22Rv1 (cell line): ENCODE measurements at regions not wholly inside any gene's neighbourhood (a gene's known extent, or its start where the extent isn't known, plus 50 kb on each side); places are given as distances from the start of the nearest gene placed in this dataset.
A peak's percentile ranks its signal among the peaks of the same experiment; 100 is the strongest.

Experiments used
- H3K27ac ChIP-seq: fragments of 450-650 bp; 2 replicates; pipeline ENCODE4 v1.5.1; 2017
- CTCF ChIP-seq: fragments of 450-650 bp; IDR thresholded peaks from 2 replicates; pipeline ENCODE4 v1.5.1; 2017; ENCODE audit warnings: mild to moderate bottlenecking
- ZFX ChIP-seq: fragments of 450-650 bp; IDR thresholded peaks from 2 replicates; pipeline ENCODE4 v1.6.1; 2017; ENCODE audit warnings: antibody characterized with exemption, borderline replicate concordance

DNA sequence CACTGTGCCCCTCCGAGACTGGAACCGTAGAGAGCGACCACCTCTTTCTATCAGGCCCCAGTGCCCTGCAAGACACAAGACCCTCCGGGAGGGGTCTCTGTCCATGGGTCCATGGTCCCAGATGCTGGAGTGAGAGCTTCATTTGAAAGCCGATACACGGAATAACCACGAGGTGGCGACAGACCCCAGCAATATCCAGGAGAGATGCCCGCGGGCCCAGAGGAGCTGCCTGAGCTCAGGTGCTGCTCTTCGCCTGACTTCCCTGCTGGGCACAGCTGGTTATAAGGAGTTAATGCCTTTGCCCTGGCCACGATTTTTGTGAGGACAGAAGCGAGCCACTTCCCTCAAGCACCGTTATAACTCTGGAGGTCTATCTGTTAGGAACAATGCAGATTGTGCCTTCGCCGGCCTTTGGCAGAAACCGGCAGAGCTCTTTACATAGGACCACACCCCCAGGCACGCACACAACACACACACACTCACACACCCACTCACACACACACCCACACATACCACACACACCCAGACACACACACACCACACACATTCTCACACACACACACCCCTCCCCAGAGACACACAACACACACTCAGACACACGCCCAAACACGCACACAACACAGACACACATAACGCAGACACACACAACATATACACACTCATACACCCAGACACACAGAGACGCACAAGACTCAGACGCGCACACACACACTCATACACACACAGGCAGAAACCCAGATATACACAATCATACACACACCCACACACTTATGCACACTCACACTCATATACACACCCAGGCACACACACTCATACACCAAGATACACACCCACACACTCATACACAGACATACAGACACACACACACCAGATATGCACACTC, 436.4 kb downstream of the SOX9 start:
- TF ChIP-seq ZFX (no peak), CTCF (peak; percentile 92)
- H3K27ac ChIP-seq = peak overlapping the region; percentile 47

GRCh38 chr17:72558971-72559476, 438.2 kb downstream of the SOX9 start:
- TF ChIP-seq ZFX = no peak
- TF ChIP-seq CTCF = no peak
- H3K27ac ChIP-seq = peak overlapping the region; percentile 47

- peak overlapping the region; percentile 47 for H3K27ac ChIP-seq
- TF ChIP-seq ZFX (no peak), CTCF (peak; percentile 86)
Measured at GRCh38 chr17:72560303-72561247, 439.8 kb downstream of the SOX9 start.

- H3K27ac ChIP-seq = peak overlapping the region; percentile 47
- TF ChIP-seq CTCF (no peak), ZFX (no peak)
Measured at GRCh38 chr17:72561266-72561665, 440.4 kb downstream of the SOX9 start.

- peak overlapping the region; percentile 47 for H3K27ac ChIP-seq
Measured at GRCh38 chr17:72561680-72562079, 440.9 kb downstream of the SOX9 start.

DNA sequence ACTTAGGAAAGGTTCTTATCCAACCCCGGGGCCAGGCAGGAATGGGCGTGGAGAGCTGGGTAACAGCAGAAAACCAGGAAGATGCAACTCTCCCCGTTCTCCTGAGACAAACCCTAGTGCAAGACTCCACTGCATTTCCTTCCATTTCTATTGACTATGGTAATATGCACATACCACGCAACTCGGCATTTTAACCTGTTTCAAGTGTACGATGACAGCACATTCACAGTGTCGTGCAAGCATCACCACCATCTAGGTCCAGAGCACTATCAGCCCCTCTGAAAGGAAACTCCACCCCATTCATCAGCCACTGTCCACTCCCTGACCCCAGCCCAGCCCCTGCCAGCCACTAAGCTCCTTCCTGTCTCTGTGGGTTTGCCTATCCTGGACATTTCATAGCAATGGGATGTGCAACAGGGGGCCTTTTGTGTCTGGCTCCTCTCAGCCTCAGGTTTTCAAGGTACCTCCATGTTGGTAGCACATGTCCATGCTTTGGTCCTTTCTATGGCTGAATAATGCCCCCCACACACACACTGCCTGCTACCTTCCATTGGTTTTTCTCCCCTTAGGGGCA, 441.9 kb downstream of the SOX9 start:
- TF ChIP-seq CTCF (no peak), ZFX (no peak)
- H3K27ac ChIP-seq = peak overlapping the region; percentile 47

More at GRCh38 chr17:72561680-72562079, 440.9 kb downstream of the SOX9 start:
- TF ChIP-seq CTCF = no peak
- no peak for TF ChIP-seq ZFX
